ENCODE measurements at regions not wholly inside any gene's neighbourhood (a gene's known extent, or its start where the extent isn't known, plus 50 kb on each side); places are given as distances from the start of the nearest gene placed in this dataset.
A peak's percentile ranks its signal among the peaks of the same experiment; 100 is the strongest.

- ATAC-seq (replicated peaks in 6 of 8): no peak
- Histone ChIP-seq H3K27ac (no peak overlapping the region), H3K4me3 (no peak overlapping the region), H3K4me1 (replicated peaks in 1 of 2) (no peaks in the 10 kb centered on the region)
- in situ Hi-C loops (cut with MboI; ENCODE audit: low pct_unique_long_range_greater_than_20kb in 2 of 9, low sequenced_read_pairs in 9 of 9, unreplicated experiment in 9 of 9): no loop called here
- WGBS, 10 experiments: 0 to 100% (median 59%) methylated on average over 1 to 5 of the region's 9 CpGs; no CpG with 5 or more reads in 4 of the 10 experiments
Measured at GRCh38 chr5:2417301-2417700, 334.2 kb downstream of the IRX2 start.

GRCh38 chr5:2415678-2416077, 335.8 kb downstream of the IRX2 start:
- H3K27ac ChIP-seq: no peak overlapping the region
- H3K4me3 ChIP-seq: no peak overlapping the region
- ATAC-seq (replicated peaks in 6 of 8): no peak
- in situ Hi-C loops (cut with MboI; ENCODE audit: low pct_unique_long_range_greater_than_20kb in 2 of 9, low sequenced_read_pairs in 9 of 9, unreplicated experiment in 9 of 9): no loop called here
- no peaks in the 10 kb centered on the region for H3K4me1 ChIP-seq (replicated peaks in 1 of 2)
- 29 to 94% (median 47%) methylated on average over 1 to 15 of the region's 23 CpGs; no CpG with 5 or more reads in 6 of the 10 experiments for WGBS, 10 experiments

GRCh38 chr5:2410451-2410850, 341.0 kb downstream of the IRX2 start:
- no peaks in the 10 kb centered on the region for H3K4me1 ChIP-seq (replicated peaks in 1 of 2)
- no peak for ATAC-seq (replicated peaks in 6 of 8)
- 10 to 100% (median 67%) methylated on average over 1 to 3 of the region's 6 CpGs; no CpG with 5 or more reads in 3 of the 10 experiments for WGBS, 10 experiments
- in situ Hi-C loops (cut with MboI; ENCODE audit: low pct_unique_long_range_greater_than_20kb in 2 of 9, low sequenced_read_pairs in 9 of 9, unreplicated experiment in 9 of 9): no loop called here
- H3K27ac ChIP-seq: no peak overlapping the region
- H3K4me3 ChIP-seq: no peak overlapping the region

- H3K27ac ChIP-seq: no peak overlapping the region
- in situ Hi-C loops (cut with MboI; ENCODE audit: low pct_unique_long_range_greater_than_20kb in 2 of 9, low sequenced_read_pairs in 9 of 9, unreplicated experiment in 9 of 9): no loop called here
- H3K4me1 ChIP-seq (replicated peaks in 1 of 2): no peaks in the 10 kb centered on the region
- H3K4me3 ChIP-seq: no peak overlapping the region
- ATAC-seq (replicated peaks in 6 of 8): no peak
- WGBS, 10 experiments: 0 to 60% (median 0%) methylated on average over 1 of the region's 1 CpG; no CpG with 5 or more reads in 1 of the 10 experiments
Measured at GRCh38 chr5:2403296-2403695, 348.2 kb downstream of the IRX2 start.

GRCh38 chr5:2399804-2400203, 351.7 kb downstream of the IRX2 start:
- no peak overlapping the region for H3K27ac ChIP-seq
- H3K4me1 ChIP-seq (replicated peaks in 1 of 2): no peaks in the 10 kb centered on the region
- no peak overlapping the region for H3K4me3 ChIP-seq
- ATAC-seq (replicated peaks in 6 of 8): peak in 1 of 8 experiments; percentile 70
- WGBS, 10 experiments: 0 to 83% (median 31%) methylated on average over 1 to 6 of the region's 7 CpGs; no CpG with 5 or more reads in 4 of the 10 experiments
- in situ Hi-C loops (cut with MboI; ENCODE audit: low pct_unique_long_range_greater_than_20kb in 2 of 9, low sequenced_read_pairs in 9 of 9, unreplicated experiment in 9 of 9): no loop called here

DNA sequence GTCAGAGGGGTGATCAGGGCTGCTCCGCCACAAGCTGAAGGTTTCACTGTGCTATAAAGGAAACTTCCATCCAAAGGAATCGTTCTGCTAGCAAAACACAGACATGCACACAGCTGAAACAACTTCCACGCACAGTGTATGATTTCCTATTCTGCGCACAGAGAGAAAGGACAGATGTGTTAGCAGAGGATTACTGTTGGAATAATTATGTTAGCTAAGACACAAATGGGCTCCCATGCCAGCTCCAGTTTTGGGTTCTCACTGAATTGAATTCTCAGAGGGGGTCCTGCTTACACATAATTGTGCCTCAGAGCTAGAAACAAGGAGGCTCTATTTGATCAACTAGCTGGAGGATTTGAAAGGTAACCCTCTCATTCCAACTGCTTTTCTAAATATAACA, 352.4 kb downstream of the IRX2 start:
- H3K4me3 ChIP-seq: no peak overlapping the region
- in situ Hi-C loops (cut with MboI; ENCODE audit: low pct_unique_long_range_greater_than_20kb in 2 of 9, low sequenced_read_pairs in 9 of 9, unreplicated experiment in 9 of 9): no loop called here
- no peak overlapping the region for H3K27ac ChIP-seq
- 0 to 83% (median 64%) methylated on average over 1 to 4 of the region's 4 CpGs; no CpG with 5 or more reads in 4 of the 10 experiments for WGBS, 10 experiments
- no peaks in the 10 kb centered on the region for H3K4me1 ChIP-seq (replicated peaks in 1 of 2)
- ATAC-seq (replicated peaks in 6 of 8): no peak

- in situ Hi-C loops (cut with MboI; ENCODE audit: low pct_unique_long_range_greater_than_20kb in 2 of 9, low sequenced_read_pairs in 9 of 9, unreplicated experiment in 9 of 9): no loop called here
- Histone ChIP-seq H3K4me3 (no peak overlapping the region), H3K4me1 (replicated peaks in 1 of 2) (no peaks in the 10 kb centered on the region), H3K27ac (no peak overlapping the region)
- no peak for ATAC-seq (replicated peaks in 6 of 8)
- WGBS, 10 experiments: 0 to 96% (median 27%) methylated on average over 1 to 5 of the region's 7 CpGs; no CpG with 5 or more reads in 2 of the 10 experiments
Measured at GRCh38 chr5:2393556-2393955, 357.9 kb downstream of the IRX2 start.

GRCh38 chr5:2391566-2391965, 359.9 kb downstream of the IRX2 start:
- no peak for ATAC-seq (replicated peaks in 6 of 8)
- Histone ChIP-seq H3K27ac (no peak overlapping the region), H3K4me1 (replicated peaks in 1 of 2) (no peaks in the 10 kb centered on the region), H3K4me3 (no peak overlapping the region)
- in situ Hi-C loops (cut with MboI; ENCODE audit: low pct_unique_long_range_greater_than_20kb in 2 of 9, low sequenced_read_pairs in 9 of 9, unreplicated experiment in 9 of 9): no loop called here
- 0 to 100% (median 80%) methylated on average over 1 to 4 of the region's 10 CpGs; no CpG with 5 or more reads in 3 of the 10 experiments for WGBS, 10 experiments

- no peak overlapping the region for H3K27ac ChIP-seq
- no peaks in the 10 kb centered on the region for H3K4me1 ChIP-seq (replicated peaks in 1 of 2)
- in situ Hi-C loops (cut with MboI; ENCODE audit: low pct_unique_long_range_greater_than_20kb in 2 of 9, low sequenced_read_pairs in 9 of 9, unreplicated experiment in 9 of 9): no loop called here
- no peak overlapping the region for H3K4me3 ChIP-seq
- 4 to 100% (median 93%) methylated on average over 1 to 8 of the region's 10 CpGs; no CpG with 5 or more reads in 3 of the 10 experiments for WGBS, 10 experiments
- ATAC-seq (replicated peaks in 6 of 8): no peak
Measured at GRCh38 chr5:2391021-2391420, 360.5 kb downstream of the IRX2 start.

DNA sequence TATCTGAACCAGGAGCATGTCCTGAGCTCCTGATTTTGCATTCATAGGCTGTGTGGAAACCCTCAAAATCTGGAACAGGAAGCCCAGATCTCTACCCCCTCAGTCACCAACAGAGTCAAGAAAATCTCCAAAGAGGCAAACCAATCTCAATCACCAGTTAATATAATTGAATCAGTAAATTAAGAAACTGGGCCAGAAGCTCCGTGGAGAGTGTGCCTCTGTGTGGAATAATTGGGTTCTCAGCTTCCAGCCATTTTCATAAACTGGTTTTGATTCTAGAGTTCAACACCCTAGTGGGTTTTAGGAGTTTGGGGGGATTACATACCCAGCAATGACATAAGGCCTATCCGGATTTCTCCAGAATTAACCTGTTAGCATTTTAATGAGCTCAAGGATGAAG, 362.9 kb downstream of the IRX2 start:
- H3K4me1 ChIP-seq (replicated peaks in 1 of 2): no peaks in the 10 kb centered on the region
- no peak for ATAC-seq (replicated peaks in 6 of 8)
- no peak overlapping the region for H3K27ac ChIP-seq
- no peak overlapping the region for H3K4me3 ChIP-seq
- WGBS, 10 experiments: 20 to 100% (median 100%) methylated on average over 1 to 2 of the region's 2 CpGs; no CpG with 5 or more reads in 3 of the 10 experiments
- in situ Hi-C loops (cut with MboI; ENCODE audit: low pct_unique_long_range_greater_than_20kb in 2 of 9, low sequenced_read_pairs in 9 of 9, unreplicated experiment in 9 of 9): no loop called here

DNA sequence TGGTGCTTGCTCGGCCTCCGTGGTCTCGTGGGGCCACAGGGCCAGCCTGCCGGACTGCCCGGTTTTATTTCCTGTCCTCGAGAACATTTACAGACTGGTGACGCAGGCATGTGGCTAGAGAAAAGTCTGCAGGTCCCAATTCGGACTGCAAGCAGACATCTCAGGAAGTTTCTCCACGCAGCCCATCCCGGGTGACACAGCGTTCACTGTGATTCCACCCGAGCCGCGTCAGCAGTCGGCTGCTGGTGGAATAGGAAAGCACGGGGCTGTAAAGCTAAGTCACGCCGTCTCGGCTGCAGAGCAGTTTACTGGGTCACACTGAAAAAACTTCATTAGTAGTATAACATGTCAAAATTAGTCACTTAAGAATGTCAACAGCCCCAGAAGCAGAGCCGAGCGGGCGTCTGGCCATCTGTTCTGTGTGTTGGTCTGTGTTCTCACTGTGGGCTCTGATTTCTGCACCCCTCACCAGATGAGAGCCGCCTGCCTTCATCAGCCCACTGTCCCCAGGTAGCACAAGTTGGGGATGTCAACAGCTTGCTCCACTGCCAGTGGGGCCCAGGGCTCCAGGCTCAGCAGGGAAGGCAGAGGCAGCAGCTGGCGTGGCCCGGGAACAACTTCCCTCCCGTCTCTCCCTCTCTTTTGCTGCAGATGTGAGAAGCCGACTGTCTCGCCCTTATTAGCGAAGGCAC, 363.7 kb downstream of the IRX2 start:
- in situ Hi-C loops (cut with MboI; ENCODE audit: low pct_unique_long_range_greater_than_20kb in 2 of 9, low sequenced_read_pairs in 9 of 9, unreplicated experiment in 9 of 9): no loop called here
- ATAC-seq (replicated peaks in 6 of 8): peak in 2 of 8 experiments; percentile 60 to 81
- 3 to 98% (median 20%) methylated on average over 2 to 6 of the region's 29 CpGs; no CpG with 5 or more reads in 5 of the 10 experiments for WGBS, 10 experiments
- H3K27ac ChIP-seq: no peak overlapping the region
- H3K4me3 ChIP-seq: no peak overlapping the region
- H3K4me1 ChIP-seq (replicated peaks in 1 of 2): no peaks in the 10 kb centered on the region

GRCh38 chr5:2387250-2387633, 364.2 kb downstream of the IRX2 start:
- no peak overlapping the region for H3K27ac ChIP-seq
- no peak for ATAC-seq (replicated peaks in 6 of 8)
- no peak overlapping the region for H3K4me3 ChIP-seq
- in situ Hi-C loops (cut with MboI; ENCODE audit: low pct_unique_long_range_greater_than_20kb in 2 of 9, low sequenced_read_pairs in 9 of 9, unreplicated experiment in 9 of 9): no loop called here
- WGBS, 10 experiments: 0 to 94% (median 87%) methylated on average over 1 to 7 of the region's 11 CpGs; no CpG with 5 or more reads in 2 of the 10 experiments
- no peaks in the 10 kb centered on the region for H3K4me1 ChIP-seq (replicated peaks in 1 of 2)

- Histone ChIP-seq H3K27ac (no peak overlapping the region), H3K4me3 (no peak overlapping the region), H3K4me1 (replicated peaks in 1 of 2) (no peaks in the 10 kb centered on the region)
- 0 to 100% (median 15%) methylated on average over 1 to 2 of the region's 3 CpGs; no CpG with 5 or more reads in 4 of the 10 experiments for WGBS, 10 experiments
- in situ Hi-C loops (cut with MboI; ENCODE audit: low pct_unique_long_range_greater_than_20kb in 2 of 9, low sequenced_read_pairs in 9 of 9, unreplicated experiment in 9 of 9): no loop called here
- no peak for ATAC-seq (replicated peaks in 6 of 8)
Measured at GRCh38 chr5:2385818-2386217, 365.7 kb downstream of the IRX2 start.

DNA sequence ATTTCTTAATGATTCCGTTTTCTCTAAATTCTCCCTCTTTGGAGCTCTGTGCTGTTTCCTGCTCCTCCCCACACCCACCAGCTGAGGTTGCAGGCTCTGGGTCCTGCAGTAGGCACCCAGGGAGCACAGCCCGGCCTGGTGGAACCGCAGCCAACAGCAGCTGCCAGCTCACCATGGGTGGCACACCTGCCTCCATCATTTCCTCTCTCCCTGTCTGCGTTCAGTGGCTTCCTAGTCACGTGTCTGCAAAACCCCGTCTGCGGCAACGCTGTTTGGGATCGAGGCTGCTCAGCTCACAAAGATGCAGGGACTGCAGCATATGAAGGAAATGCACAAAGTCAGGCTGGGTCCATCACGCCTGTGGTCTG, 367.8 kb downstream of the IRX2 start:
- no peak overlapping the region for H3K27ac ChIP-seq
- WGBS, 10 experiments: 20 to 95% (median 73%) methylated on average over 1 to 4 of the region's 10 CpGs; no CpG with 5 or more reads in 4 of the 10 experiments
- no peak for ATAC-seq (replicated peaks in 6 of 8)
- H3K4me1 ChIP-seq (replicated peaks in 1 of 2): no peaks in the 10 kb centered on the region
- in situ Hi-C loops (cut with MboI; ENCODE audit: low pct_unique_long_range_greater_than_20kb in 2 of 9, low sequenced_read_pairs in 9 of 9, unreplicated experiment in 9 of 9): no loop called here
- H3K4me3 ChIP-seq: no peak overlapping the region

Measured in motor neuron (in vitro differentiated cells).